ENCODE measurements at regions not wholly inside any gene's neighbourhood (a gene's known extent, or its start where the extent isn't known, plus 50 kb on each side); places are given as distances from the start of the nearest gene placed in this dataset.

DNA sequence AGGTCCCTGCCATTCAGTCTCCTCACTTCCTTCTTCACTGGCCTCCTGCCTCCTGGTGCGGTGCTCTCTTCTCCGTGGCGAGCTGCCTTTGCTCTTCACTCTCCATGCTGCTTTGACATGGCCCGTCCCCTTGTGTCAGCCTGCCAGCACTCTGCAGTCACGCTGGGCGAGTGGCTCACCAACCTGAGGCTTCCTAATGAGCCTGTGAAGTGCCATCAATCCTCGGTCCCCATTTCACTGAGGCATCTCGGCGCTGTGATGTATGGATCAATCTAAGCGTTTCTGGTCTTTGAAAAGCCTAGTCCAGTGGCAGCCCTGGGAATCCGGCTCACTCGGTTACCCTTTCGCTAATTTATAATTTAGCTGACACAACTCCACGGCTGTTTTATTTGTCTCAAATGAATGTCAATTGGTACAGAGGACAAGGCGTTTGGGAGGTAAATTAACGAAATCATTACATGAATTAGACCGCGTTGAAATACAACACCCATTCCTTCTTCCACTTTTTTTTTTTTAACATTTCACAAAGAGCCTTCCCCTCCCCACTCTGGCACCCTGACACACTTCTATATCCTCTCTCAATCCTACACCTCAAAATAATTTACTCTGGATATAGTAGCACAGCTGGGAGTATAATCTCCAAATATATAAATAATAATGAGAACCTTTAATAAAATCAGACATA is 610.7 kb downstream of the TMEM114 start (continued):
- TF ChIP-seq, protein P1, sequence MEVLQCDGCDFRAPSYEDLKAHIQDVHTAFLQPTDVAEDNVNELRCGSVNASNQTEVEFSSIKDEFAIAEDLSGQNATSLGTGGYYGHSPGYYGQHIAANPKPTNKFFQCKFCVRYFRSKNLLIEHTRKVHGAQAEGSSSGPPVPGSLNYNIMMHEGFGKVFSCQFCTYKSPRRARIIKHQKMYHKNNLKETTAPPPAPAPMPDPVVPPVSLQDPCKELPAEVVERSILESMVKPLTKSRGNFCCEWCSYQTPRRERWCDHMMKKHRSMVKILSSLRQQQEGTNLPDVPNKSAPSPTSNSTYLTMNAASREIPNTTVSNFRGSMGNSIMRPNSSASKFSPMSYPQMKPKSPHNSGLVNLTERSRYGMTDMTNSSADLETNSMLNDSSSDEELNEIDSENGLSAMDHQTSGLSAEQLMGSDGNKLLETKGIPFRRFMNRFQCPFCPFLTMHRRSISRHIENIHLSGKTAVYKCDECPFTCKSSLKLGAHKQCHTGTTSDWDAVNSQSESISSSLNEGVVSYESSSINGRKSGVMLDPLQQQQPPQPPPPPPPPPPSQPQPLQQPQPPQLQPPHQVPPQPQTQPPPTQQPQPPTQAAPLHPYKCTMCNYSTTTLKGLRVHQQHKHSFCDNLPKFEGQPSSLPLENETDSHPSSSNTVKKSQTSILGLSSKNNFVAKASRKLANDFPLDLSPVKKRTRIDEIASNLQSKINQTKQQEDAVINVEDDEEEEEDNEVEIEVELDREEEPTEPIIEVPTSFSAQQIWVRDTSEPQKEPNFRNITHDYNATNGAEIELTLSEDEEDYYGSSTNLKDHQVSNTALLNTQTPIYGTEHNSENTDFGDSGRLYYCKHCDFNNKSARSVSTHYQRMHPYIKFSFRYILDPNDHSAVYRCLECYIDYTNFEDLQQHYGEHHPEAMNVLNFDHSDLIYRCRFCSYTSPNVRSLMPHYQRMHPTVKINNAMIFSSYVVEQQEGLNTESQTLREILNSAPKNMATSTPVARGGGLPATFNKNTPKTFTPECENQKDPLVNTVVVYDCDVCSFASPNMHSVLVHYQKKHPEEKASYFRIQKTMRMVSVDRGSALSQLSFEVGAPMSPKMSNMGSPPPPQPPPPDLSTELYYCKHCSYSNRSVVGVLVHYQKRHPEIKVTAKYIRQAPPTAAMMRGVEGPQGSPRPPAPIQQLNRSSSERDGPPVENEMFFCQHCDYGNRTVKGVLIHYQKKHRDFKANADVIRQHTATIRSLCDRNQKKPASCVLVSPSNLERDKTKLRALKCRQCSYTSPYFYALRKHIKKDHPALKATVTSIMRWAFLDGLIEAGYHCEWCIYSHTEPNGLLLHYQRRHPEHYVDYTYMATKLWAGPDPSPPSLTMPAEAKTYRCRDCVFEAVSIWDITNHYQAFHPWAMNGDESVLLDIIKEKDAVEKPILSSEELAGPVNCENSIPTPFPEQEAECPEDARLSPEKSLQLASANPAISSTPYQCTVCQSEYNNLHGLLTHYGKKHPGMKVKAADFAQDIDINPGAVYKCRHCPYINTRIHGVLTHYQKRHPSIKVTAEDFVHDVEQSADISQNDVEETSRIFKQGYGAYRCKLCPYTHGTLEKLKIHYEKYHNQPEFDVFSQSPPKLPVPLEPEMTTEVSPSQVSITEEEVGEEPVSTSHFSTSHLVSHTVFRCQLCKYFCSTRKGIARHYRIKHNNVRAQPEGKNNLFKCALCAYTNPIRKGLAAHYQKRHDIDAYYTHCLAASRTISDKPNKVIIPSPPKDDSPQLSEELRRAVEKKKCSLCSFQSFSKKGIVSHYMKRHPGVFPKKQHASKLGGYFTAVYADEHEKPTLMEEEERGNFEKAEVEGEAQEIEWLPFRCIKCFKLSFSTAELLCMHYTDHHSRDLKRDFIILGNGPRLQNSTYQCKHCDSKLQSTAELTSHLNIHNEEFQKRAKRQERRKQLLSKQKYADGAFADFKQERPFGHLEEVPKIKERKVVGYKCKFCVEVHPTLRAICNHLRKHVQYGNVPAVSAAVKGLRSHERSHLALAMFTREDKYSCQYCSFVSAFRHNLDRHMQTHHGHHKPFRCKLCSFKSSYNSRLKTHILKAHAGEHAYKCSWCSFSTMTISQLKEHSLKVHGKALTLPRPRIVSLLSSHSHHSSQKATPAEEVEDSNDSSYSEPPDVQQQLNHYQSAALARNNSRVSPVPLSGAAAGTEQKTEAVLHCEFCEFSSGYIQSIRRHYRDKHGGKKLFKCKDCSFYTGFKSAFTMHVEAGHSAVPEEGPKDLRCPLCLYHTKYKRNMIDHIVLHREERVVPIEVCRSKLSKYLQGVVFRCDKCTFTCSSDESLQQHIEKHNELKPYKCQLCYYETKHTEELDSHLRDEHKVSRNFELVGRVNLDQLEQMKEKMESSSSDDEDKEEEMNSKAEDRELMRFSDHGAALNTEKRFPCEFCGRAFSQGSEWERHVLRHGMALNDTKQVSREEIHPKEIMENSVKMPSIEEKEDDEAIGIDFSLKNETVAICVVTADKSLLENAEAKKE (CRISPR knock-in tag; IDR thresholded peaks at IDR 0.05), result no peak
- TF ChIP-seq ZNF331 (CRISPR knock-in tag; IDR thresholded peaks at IDR 0.05; ENCODE audit: low read depth) (no peak), CREB1 (CRISPR knock-in tag; IDR thresholded peaks at IDR 0.05; ENCODE audit: low read depth) (no peak), EZH2phosphoT487 (IDR thresholded peaks at IDR 0.05; ENCODE audit: unreplicated experiment) (no peak), ZNF114 (CRISPR knock-in tag; IDR thresholded peaks at IDR 0.05) (no peak), POLR2AphosphoS5 (IDR thresholded peaks at IDR 0.05; ENCODE audit: low read depth) (no peak), NANOG (IDR thresholded peaks at IDR 0.05; ENCODE audit: borderline replicate concordance) (no peak)
- TF ChIP-seq, protein P2, sequence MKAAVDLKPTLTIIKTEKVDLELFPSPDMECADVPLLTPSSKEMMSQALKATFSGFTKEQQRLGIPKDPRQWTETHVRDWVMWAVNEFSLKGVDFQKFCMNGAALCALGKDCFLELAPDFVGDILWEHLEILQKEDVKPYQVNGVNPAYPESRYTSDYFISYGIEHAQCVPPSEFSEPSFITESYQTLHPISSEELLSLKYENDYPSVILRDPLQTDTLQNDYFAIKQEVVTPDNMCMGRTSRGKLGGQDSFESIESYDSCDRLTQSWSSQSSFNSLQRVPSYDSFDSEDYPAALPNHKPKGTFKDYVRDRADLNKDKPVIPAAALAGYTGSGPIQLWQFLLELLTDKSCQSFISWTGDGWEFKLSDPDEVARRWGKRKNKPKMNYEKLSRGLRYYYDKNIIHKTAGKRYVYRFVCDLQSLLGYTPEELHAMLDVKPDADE (IDR thresholded peaks at IDR 0.05), result no peak
- TF ChIP-seq, protein P3, sequence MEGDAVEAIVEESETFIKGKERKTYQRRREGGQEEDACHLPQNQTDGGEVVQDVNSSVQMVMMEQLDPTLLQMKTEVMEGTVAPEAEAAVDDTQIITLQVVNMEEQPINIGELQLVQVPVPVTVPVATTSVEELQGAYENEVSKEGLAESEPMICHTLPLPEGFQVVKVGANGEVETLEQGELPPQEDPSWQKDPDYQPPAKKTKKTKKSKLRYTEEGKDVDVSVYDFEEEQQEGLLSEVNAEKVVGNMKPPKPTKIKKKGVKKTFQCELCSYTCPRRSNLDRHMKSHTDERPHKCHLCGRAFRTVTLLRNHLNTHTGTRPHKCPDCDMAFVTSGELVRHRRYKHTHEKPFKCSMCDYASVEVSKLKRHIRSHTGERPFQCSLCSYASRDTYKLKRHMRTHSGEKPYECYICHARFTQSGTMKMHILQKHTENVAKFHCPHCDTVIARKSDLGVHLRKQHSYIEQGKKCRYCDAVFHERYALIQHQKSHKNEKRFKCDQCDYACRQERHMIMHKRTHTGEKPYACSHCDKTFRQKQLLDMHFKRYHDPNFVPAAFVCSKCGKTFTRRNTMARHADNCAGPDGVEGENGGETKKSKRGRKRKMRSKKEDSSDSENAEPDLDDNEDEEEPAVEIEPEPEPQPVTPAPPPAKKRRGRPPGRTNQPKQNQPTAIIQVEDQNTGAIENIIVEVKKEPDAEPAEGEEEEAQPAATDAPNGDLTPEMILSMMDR (conservative IDR thresholded peaks at IDR 0.05; ENCODE audit: low read depth in 2 of 2), result no peak

All from GM23338 (cell line).